ENCODE measurements at regions not wholly inside any gene's neighbourhood (a gene's known extent, or its start where the extent isn't known, plus 50 kb on each side); places are given as distances from the start of the nearest gene placed in this dataset.

DNA sequence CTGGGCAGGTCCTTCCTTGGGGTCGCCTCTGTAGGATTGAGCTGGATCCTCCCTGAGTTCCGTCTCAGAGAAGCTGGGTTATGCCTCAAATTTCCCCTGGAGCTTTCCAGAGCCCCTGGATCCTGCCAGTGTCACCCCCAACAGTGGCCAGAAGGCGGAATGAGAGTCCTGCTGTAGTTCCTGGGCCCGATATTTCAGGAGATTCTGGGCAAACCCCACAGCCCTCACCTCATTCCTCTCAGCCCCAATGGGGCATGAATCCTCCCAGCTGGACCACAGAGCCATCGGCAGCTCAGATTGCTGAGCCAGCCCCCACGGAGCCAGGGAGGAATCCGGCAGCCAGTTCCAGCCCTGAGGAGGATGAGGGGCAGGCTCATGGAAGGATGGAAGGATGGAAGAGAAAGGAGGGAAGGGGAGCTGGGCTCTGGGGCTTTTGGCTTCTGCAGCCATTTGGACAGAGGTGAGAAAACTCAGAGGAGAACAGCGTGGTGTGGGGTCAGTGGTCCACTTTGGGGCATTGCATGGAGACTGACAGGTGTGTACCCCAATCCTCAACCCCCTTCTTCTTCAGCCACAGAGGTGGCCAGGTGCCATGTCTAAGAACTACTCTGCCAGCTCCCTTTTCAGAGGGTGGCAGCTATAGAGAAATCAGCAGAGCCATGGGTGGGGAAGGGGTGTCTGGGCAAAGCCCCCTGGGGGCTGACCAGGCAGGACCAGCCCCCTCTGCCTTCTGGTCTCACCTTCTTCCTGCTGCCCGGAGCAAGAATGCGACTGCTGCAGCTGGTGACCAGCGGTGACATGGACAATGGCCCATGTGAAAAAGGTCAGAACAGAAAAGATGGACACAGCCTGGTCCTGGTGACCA is 867.6 kb downstream of the TBC1D22A start:
- Mint-ChIP-seq H3K27me3 (peaks cover 3 to 22% of the 10 kb centered on the region in 2 donors), H3K27ac (no peak overlapping the region)
- no peak for ATAC-seq (replicated peaks)

DNA sequence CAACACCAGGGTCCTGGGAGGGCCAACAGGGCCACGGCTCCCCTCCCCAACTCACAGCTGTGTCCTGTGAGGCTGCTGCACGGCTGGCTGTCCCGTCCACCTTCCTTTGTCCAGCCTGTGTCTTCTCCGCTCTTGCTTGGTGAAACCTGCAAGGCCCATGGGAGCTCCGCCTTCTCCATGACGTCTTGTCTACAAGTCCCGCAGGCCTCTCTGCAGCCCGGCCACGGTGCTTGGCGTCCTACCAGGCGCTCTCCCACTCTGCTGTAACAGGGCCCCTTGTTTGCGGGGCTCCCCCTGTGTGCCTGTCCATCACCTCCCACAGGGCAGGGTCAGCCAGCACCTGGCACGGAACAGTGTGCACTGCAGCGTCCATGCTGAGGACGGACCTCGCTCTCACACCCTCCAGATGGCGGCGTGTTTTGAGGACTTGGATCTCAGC is 866.8 kb downstream of the TBC1D22A start:
- H3K9me3 Mint-ChIP-seq: peaks cover 7 to 10% of the 10 kb centered on the region in 2 donors
- no peak overlapping the region for H3K4me3 Mint-ChIP-seq

More for the DNA sequence above, 867.6 kb downstream of the TBC1D22A start:
- peaks cover 11 to 13% of the 10 kb centered on the region in 2 donors for H3K9me3 Mint-ChIP-seq
- no peaks in the 10 kb centered on the region for H3K36me3 Mint-ChIP-seq
- no peak overlapping the region for H3K4me3 Mint-ChIP-seq
- H3K4me1 Mint-ChIP-seq: no peaks in the 10 kb centered on the region
- DNase-seq: no peak

GRCh38 chr22:47628477-47629272 is 866.2 kb downstream of the TBC1D22A start:
- no peak overlapping the region for H3K4me3 Mint-ChIP-seq
- no peaks in the 10 kb centered on the region for H3K36me3 Mint-ChIP-seq
- peaks cover 2 to 6% of the 10 kb centered on the region in 2 donors for H3K9me3 Mint-ChIP-seq
- ATAC-seq (replicated peaks) (no peak), DNase-seq (no peak)
- no peak overlapping the region for H3K27ac Mint-ChIP-seq
- no peaks in the 10 kb centered on the region for H3K4me1 Mint-ChIP-seq
- H3K27me3 Mint-ChIP-seq: peaks cover 3 to 13% of the 10 kb centered on the region in 2 donors

More for the DNA sequence above, 866.8 kb downstream of the TBC1D22A start:
- no peaks in the 10 kb centered on the region for H3K4me1 Mint-ChIP-seq
- H3K36me3 Mint-ChIP-seq: no peaks in the 10 kb centered on the region
- no peak overlapping the region for H3K27ac Mint-ChIP-seq
- ATAC-seq (replicated peaks) (no peak), DNase-seq (no peak)
- H3K27me3 Mint-ChIP-seq: peaks cover 3 to 18% of the 10 kb centered on the region in 2 donors

DNA sequence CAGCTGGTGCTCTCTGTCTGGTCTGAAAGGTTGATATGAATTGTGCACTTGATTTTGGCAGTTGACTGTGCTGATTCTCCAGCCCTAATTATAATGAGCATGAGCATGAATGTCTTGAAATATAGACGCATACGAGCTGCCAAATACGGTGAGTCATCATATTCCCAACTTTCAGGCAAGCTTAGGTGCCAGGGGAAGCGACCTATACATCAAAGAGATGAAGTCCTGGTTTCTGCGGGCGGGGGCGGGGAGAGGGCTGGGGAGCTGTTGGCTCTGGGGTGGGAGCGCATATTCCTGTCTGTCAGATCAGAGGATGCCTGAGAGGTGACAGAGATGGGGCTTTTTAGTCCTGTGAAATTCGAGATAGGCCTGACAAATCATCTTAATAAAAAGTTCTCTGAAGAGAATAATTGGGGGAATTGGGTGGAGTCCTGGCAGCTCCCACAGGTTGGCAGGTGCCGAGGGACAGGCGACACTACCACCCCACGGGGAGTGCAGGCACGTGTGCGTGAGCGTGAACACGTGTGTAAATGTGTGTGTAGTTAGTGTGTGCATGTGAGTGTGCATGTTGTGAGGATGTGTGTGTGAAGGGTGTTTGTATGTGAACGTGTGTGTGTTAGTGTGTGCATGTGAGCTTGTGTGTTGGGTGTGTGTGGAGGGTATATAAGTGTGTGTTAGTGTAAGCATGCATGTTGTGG is 865.3 kb downstream of the TBC1D22A start:
- ATAC-seq (replicated peaks) (no peak), DNase-seq (no peak)
- H3K9me3 Mint-ChIP-seq: peaks cover 0 to 3% of the 10 kb centered on the region in 2 donors
- H3K27ac Mint-ChIP-seq: no peak overlapping the region
- H3K27me3 Mint-ChIP-seq: peaks cover 0 to 9% of the 10 kb centered on the region in 2 donors
- H3K36me3 Mint-ChIP-seq: no peaks in the 10 kb centered on the region
- no peak overlapping the region for H3K4me3 Mint-ChIP-seq
- H3K4me1 Mint-ChIP-seq: no peaks in the 10 kb centered on the region

GRCh38 chr22:47626428-47627390 is 864.3 kb downstream of the TBC1D22A start:
- no peaks in the 10 kb centered on the region for H3K9me3 Mint-ChIP-seq
- no peak for DNase-seq
- H3K27me3 Mint-ChIP-seq: peaks cover 6 to 9% of the 10 kb centered on the region in 2 donors
- H3K27ac Mint-ChIP-seq: no peak overlapping the region
- ATAC-seq (replicated peaks): no peak
- H3K4me3 Mint-ChIP-seq: no peak overlapping the region
- H3K36me3 Mint-ChIP-seq: no peaks in the 10 kb centered on the region
- H3K4me1 Mint-ChIP-seq: no peaks in the 10 kb centered on the region

- H3K36me3 Mint-ChIP-seq: no peaks in the 10 kb centered on the region
- ATAC-seq (replicated peaks): no peak
- no peak overlapping the region for H3K27ac Mint-ChIP-seq
Measured at GRCh38 chr22:47625531-47626427, 863.3 kb downstream of the TBC1D22A start.

DNA sequence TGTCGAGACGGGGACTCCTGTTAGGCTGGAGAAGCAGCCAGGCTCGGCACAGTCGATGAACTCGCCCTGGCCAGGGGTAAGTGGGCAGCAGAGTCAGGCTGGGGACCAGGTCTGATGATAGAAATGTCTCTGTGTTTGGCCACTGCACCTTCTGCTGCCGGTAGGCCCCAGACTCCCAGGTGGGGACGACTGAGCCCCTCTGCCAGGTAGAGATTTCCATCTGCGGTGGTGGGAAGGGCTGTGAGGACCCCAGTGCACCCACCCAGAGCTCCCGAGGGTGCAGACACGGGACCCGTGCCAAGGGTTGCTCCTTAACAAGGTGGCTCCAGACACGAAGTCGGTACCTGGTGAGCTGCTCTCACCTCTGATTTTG is 862.5 kb downstream of the TBC1D22A start:
- no peaks in the 10 kb centered on the region for H3K4me1 Mint-ChIP-seq
- no peaks in the 10 kb centered on the region for H3K9me3 Mint-ChIP-seq
- ATAC-seq (replicated peaks): no peak
- H3K4me3 Mint-ChIP-seq: no peak overlapping the region
- no peaks in the 10 kb centered on the region for H3K36me3 Mint-ChIP-seq
- peaks cover 20 to 23% of the 10 kb centered on the region in 2 donors for H3K27me3 Mint-ChIP-seq
- DNase-seq: no peak
- no peak overlapping the region for H3K27ac Mint-ChIP-seq

More at GRCh38 chr22:47625531-47626427, 863.3 kb downstream of the TBC1D22A start:
- no peaks in the 10 kb centered on the region for H3K9me3 Mint-ChIP-seq
- no peak overlapping the region for H3K4me3 Mint-ChIP-seq
- peaks cover 14 to 17% of the 10 kb centered on the region in 2 donors for H3K27me3 Mint-ChIP-seq
- no peak for DNase-seq
- H3K4me1 Mint-ChIP-seq: no peaks in the 10 kb centered on the region

DNA sequence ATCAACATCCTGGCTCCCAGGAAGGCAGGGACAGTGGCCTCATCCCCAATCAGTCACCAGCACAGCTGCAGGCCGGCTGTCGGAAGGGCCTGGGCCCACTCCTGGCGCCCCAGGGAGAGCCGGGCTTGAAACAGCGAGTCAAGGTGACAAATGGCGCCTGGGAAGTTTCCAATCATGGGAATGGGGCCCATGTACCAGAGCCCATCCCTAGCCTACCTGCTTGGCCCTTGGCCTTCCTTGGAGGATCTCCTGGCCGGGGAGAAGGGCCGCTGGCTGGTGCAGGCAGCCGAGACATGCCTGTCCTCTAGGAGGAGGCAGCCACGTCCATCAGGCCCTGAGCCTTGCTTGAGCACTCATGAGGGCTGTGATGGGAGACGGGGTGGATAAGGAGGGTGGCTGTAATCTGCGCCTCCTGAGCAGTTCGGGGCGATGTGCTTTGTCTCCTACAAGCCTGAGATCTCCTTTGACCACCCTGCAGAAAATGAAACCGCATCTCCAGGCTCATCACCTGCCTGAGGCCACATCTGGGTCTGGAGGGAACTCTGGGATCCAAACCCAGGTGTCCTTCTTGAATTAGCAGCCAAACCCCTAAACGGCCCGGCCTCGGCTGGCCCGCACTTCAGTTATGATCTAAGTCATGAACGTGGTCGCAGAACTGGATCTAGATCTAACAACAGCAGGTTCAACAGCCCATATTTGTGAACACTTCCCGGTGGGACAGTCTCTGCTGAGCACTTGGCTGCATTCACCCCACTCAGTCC is 862.0 kb downstream of the TBC1D22A start:
- Mint-ChIP-seq H3K27me3 (peaks cover 20 to 23% of the 10 kb centered on the region in 2 donors), H3K4me1 (no peaks in the 10 kb centered on the region), H3K27ac (no peak overlapping the region), H3K9me3 (no peaks in the 10 kb centered on the region), H3K36me3 (no peaks in the 10 kb centered on the region), H3K4me3 (no peak overlapping the region)
- no peak for DNase-seq
- no peak for ATAC-seq (replicated peaks)

- Mint-ChIP-seq H3K27me3 (peaks cover 21 to 25% of the 10 kb centered on the region in 2 donors), H3K9me3 (no peaks in the 10 kb centered on the region), H3K27ac (no peak overlapping the region), H3K36me3 (no peaks in the 10 kb centered on the region), H3K4me1 (no peaks in the 10 kb centered on the region), H3K4me3 (no peak overlapping the region)
- no peak for ATAC-seq (replicated peaks)
- no peak for DNase-seq
Measured at GRCh38 chr22:47623763-47624148, 861.3 kb downstream of the TBC1D22A start.

- Mint-ChIP-seq H3K4me1 (no peaks in the 10 kb centered on the region), H3K4me3 (no peak overlapping the region), H3K27me3 (peaks cover 24 to 29% of the 10 kb centered on the region in 2 donors), H3K36me3 (no peaks in the 10 kb centered on the region), H3K27ac (no peak overlapping the region), H3K9me3 (no peaks in the 10 kb centered on the region)
- ATAC-seq (replicated peaks) (no peak), DNase-seq (no peak)
Measured at GRCh38 chr22:47623066-47623762, 860.8 kb downstream of the TBC1D22A start.

GRCh38 chr22:47622541-47622940 is 860.1 kb downstream of the TBC1D22A start:
- Mint-ChIP-seq H3K27ac (no peak overlapping the region), H3K4me1 (no peaks in the 10 kb centered on the region), H3K4me3 (no peak overlapping the region), H3K36me3 (no peaks in the 10 kb centered on the region), H3K27me3 (peaks cover 24 to 29% of the 10 kb centered on the region in 2 donors), H3K9me3 (no peaks in the 10 kb centered on the region)
- DNase-seq (no peak), ATAC-seq (replicated peaks) (no peak)

DNA sequence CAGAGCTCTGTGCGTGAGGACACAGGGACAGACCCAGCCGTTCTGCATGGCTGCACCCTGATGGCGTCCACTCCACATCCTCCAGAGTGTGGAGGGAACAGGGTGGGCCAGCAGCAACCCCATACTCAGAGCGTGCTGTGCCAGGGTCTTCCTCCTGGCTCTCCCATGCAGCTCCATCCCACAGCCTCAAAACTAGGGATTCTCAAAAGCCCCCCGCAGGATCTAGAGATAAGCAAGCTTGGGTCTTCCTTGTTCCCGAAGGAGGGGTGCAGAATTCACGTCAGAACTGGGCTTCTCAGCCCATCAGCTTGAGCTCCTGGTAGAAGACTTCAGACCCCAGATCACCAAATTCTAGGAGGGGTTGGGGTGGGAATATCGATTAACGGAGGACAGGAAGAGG is 858.8 kb downstream of the TBC1D22A start:
- H3K36me3 Mint-ChIP-seq: no peaks in the 10 kb centered on the region
- no peak overlapping the region for H3K4me3 Mint-ChIP-seq
- no peak overlapping the region for H3K27ac Mint-ChIP-seq
- no peaks in the 10 kb centered on the region for H3K9me3 Mint-ChIP-seq
- no peaks in the 10 kb centered on the region for H3K4me1 Mint-ChIP-seq
- no peak for DNase-seq
- ATAC-seq (replicated peaks): no peak
- H3K27me3 Mint-ChIP-seq: peaks cover 24 to 29% of the 10 kb centered on the region in 2 donors
